CD4-positive, alpha-beta T cell treated with Interleukin-1 beta for 1 hour (primary cell): ENCODE measurements at regions not wholly inside any gene's neighbourhood (a gene's known extent, or its start where the extent isn't known, plus 50 kb on each side); places are given as distances from the start of the nearest gene placed in this dataset.
"Not testable (repeated sequence)": the region's sequence is repeated elsewhere in the genome, so short reads cannot be mapped to it uniquely, and the experiment has no call there.

Experiments used
- DNase-seq, 2 donors: peaks; one replicate each; pipeline ENCODE4 v3.0.0-alpha.2; 2020 to 2022

DNA sequence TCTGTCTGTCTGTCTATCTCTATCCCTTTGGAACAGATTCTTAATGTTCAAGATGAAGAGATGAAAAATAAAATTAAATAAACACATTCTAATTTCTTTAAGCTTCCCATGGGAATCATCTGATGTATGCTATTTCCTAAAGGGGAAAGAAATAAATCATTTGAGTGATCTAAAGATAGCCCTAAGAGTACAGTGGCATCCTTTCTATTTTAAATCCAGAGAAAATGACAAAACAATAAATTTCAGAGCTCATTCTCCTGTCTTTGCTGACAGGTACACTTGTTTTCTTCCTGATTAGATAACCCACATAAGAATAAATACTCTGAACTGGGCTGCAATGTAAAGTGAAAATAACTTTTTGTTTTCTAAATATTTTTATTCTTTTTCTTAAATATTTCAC, 550.4 kb downstream of the JRKL start:
- no peak for DNase-seq

DNA sequence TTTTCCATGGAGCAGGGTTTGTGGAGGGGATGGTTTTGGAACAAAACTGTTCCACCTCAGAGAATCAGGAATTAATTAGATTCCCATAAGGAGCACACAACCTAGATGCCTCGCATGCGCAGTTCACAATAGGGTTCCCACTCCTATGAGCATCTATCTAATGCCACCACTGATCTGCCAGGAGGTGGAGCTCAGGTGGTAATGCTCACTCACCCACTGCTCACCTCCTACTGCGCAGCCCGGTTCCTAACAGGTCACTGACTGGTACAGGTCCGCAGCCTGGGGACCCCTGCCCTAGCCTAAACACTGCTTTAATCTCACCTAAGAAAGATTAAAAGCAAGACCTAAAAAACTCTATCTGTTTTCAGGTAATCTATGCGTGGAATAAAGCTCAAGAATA, 553.0 kb downstream of the JRKL start:
- DNase-seq: no peak

DNA sequence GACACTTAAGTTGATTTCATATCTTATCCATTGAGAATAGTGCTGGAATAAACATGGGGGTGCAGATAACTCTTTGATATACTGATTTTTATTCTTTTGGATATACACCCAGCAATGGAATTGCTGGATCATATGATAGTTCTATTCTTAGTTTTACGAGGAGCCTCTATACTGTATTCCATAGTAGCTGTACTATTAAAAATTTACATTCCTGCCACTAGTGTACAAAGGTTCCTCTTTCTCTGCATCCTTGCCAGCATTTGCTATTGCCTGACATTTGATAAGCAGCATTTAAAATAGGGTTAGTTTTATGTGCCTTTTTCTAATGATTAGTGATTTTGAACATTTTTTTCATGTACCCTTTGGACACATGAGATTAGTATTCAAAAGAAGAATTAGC, 554.2 kb downstream of the JRKL start:
- DNase-seq: no peak

DNA sequence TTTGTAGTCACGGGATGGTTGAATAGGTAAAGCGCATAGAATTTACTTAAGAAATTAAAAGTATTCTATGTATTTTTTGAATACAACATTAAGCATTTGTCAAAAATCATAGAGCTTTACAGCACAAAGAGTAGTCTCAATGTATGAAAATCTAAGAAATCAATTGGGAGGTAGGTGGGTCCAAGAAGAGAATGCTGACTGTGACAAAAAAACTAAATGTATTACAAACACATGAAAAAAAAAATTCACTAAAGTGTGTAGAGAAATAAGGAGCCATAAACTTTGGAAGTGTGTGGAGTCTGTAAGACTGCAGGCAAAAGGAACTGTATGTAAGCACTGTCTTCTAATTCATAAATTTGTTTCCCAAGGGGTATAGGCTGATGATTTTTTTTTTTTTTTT, 558.3 kb downstream of the JRKL start:
- no peak for DNase-seq

DNA sequence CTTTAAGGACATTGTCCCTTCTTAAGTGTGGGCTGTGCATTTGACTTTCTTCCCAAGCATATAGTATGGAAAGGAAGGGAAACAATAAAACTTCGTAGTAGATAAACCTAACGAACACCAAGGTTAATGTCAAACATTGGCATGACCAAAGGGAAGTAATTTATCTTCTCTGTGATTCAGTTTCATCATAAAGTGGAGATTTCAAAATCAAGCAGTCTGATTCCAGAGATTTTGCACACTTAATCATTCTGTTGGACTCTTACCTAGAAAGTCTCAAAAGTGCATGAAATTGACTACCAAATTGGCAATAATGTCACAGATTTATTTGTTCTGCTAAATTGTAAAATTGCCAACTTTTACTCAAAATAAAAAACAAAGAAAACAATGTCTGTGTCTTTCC, 559.7 kb downstream of the JRKL start:
- DNase-seq: no peak

DNA sequence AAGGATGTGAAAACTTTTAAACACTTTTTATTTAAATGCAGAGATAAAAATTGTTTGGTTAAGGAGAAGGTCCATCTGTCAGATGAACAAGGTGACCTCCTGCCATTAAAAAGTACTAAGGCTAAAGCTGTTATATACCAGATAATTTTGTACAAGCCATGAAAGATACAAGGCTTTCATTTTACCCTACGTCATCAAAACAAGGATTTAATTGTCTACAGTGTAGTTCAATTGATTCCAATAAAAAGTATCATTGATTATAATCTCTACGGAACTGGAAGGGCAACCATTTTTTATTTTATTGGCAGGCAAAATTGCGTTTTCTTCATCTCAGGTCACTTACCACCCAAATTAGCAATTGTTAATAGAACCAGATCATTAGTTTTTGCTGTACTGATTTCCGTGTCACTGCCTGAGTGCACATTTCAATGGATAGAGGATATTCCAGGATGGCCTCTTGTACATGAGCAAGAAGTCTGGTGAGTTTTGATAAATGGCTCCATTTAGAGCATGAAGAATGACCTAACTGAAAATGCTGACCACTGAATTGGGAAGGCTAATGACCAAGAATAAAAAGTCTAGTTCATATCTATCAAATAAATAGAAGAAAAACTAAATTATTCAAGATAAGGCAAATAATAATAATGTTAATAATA, 564.9 kb downstream of the JRKL start:
- no peak for DNase-seq

DNA sequence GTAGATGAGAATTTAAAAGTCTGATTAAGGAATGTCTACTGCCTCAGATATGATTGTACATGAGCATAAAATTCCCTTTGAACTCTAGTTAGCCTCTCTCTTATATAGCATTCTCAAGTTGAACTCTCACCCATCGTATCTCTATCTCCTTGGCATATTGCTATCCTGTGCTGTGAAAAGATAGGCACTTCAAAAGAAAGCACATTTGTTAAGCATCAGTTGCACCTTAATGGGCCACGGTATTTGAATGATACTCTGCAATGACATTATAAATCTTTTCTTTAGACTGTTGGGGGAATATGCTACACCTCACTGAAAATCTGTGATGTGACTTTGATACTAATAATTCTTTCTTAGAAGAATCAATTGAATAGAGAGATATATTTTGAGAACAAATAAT, 570.7 kb downstream of the JRKL start:
- no peak for DNase-seq

DNA sequence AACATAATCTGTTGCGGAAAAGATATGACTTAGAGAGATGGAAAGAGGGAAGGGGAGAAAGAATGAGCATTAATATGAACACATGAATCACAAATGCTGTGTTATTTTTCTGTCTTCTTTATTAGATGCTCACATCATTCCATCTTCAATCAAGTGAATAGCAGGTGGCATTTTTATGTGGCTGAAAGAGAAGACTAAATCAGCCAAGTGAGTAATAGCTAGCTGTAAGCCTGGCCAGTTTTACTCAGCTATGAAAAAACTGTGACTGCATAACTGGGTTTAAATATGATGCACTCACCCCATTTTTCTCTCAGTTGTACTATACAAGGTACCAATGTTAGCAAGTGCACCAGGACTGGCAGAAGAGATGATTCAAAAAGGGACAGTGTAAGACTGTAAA, 571.1 kb downstream of the JRKL start:
- DNase-seq: no peak

DNA sequence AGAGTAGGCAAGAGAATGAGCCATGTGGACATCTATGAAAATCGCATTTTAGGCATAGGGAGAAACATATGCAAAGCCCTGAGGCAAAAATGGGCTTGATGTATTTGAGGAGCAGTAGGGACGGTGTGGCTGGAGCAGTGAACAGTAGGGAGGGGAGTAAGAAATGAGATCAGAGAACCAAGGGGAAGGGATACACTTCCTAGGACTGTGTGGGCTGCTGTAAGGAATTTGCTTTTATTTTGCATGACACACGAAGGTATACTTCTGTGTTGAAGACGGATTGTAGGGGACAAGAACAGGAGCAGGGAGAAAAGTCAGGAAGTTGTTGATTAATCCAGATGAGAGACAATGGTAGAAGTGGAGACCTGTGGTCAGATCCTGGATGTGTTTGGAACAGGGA, 572.1 kb downstream of the JRKL start:
- no peak for DNase-seq

DNA sequence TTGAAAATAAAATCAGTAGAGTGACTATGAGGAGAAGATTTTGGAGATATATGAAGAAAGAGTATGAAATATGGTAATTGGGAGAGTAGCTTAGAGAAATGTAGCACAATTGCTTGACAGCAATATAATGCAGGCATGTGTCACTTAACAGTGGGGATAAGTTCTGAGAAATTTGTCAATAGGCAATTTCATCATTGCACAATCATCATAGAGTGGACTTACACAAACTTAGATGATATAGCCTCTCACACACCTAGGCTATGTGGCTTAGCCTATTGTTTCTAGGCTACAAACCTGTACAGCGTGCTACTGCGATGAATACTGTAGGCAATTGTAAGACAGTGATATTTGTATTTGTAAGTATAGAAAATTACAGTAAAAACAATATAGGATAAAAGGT, 573.6 kb downstream of the JRKL start:
- DNase-seq: no peak

DNA sequence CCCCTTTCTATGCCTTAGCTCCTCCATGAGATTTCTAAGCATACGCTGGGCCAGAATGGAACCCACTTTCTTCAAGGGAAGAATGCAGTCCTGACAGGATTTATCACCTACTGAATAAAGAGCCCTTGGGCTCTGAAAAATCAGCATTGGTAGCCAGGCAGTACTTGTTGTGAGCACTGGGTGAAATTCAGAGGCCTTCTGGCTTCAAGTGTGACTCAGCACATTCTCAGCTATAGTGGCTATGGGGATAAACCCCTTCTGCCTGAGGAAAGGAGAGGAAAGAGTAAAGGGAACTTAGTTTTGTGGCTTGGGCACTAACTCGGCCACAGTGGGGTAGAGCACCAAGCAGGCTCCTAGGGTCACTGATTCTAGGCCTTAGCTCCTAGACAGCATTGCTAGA, 574.8 kb downstream of the JRKL start:
- no peak for DNase-seq

DNA sequence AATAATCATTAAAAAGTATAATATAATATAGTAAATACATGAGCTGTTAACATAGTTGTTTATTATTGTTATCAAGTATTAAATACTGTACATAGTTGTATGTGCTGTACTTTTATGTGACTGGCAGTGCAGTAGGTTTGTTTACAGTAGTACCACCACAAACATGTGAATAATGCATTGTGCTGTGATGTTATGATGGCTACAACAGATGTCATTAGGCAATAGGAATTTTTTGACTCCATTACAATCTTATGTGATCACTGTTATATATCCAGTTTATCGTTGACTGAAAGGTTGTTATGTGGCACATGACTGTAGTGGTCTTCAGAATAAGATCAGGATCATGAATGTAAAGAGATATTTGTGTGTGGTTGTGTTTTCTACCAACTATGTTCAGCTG, 577.8 kb downstream of the JRKL start:
- no peak for DNase-seq

DNA sequence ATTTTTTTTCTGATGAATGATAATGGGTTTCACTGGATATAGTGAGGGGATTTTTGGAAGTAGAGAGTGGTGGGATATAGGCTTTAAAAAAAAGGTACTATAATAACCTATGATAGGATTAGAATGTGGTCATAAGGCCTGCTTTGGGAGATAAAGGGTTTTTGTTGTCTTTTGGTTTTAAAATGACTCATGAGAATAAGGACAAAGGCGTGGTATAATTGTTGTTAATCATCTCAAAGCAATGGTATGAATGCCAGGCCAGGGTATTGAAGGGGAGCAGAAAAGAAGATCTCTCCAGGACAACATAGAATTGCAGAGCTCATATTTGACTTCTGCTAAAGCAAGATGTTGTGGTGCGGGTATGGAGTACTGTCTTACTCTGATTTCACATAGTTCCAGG, 579.4 kb downstream of the JRKL start:
- no peak for DNase-seq

DNA sequence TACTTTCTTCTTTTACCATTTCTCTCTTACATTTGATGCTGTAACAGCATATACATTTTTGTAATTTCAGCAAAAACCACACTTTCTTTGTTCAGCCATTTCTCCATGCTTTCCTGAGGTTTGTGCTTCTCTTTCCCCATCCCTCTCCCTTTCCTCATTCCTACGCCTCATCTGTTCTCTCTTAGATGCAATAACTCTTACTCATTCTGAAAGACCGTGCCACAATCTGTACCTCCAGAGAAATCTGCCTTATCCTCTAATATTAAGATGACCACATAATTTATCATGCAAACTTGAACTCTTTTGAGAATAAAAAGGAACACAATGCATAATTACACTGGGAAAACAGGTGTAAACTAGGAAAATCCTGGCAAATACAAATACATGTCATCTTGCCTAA, 588.9 kb downstream of the JRKL start:
- no peak for DNase-seq

DNA sequence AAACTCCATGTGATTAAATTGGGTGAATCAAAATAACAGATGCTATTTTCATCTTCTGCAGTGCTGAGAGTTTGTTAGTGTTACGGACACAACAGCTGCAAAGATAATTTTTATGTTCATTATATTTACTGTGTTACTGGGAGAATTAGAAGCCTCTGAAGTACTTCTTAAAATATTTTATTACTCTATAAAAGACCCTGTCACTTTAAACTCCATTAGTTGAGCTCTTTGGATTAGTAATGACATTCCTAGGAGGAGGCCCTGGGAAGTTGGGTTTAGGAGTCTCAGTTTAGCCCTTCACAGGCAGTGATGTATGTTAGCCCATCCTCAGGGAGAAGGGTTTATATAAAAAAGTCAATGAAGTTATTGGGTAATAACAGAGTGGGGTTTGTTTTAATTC, 596.7 kb downstream of the JRKL start:
- no peak for DNase-seq

DNA sequence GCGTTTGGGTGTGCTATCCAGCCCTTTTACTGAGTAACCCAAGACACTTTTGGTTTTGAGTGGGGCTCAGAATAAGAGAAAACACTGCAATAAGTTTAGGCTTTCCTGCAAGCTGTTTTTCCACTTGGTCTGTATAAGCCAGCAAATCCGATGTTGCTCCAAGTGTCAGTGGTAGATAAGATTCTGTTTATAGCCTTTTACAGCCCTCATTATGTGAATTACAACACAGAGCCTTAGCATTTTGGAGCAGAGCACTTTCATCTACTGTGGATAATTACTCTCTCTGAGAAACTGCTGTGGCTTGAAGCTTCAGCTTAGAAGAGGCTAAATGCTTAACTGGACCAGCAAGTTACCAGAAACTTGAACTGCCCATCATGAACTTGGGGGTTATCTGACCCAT, 601.1 kb downstream of the JRKL start:
- DNase-seq: no peak

DNA sequence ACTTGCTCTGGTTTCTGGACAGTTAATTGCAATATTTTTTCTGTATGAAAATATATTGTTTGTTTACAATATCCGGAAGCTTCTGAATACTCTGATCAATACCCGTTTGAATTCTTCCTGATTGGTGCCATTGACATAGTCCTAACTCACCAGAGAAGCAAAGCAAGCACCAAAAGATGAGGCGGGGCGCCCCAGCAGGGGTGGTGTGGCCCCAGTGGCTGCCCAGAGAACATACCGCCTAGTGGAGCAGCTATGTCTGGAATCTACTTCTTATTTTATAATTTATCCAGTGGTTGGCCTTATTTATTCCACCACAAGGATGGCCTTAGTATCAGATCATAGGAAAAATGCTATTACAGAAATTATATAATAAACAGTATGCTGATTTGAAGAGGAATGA, 610.7 kb downstream of the JRKL start:
- DNase-seq: no peak

DNA sequence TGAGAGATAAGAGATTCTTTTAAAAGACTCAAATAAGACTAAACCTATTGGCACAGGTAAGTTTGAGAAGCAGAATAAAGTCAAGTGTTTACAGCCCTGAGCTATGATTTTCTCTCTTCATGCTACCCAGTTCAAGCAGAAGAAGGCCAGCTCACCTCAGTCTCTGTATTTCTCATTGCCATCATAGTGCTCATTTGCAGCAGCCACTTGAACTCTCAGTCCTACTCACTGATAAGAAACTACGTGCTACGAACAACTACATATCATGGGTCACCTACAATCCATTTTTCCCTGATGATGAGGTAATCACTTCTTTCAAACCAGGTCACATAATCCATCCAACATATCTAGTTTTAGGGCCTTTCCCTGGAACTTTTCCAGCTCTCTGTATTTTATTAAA, 617.5 kb downstream of the JRKL start:
- DNase-seq: no peak

DNA sequence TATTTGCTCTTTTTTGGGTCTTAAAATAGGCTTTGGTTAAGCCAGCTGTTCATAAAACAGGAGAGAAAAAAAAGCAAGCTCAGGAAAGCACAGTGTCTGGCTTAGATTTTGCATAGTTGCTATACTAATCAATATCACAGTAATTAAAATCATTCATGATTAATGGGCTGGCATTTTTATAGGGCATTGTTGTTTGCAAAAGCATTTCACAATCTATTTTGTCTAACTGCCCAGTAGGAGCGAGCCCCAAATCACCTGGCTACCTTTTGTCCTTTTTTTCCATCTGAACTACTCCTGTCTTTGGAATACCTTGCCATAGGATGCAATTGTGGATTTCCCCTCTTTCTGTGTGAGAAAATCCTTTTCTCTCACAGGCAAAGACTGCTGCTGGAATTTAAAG, 619.8 kb downstream of the JRKL start:
- no peak for DNase-seq

DNA sequence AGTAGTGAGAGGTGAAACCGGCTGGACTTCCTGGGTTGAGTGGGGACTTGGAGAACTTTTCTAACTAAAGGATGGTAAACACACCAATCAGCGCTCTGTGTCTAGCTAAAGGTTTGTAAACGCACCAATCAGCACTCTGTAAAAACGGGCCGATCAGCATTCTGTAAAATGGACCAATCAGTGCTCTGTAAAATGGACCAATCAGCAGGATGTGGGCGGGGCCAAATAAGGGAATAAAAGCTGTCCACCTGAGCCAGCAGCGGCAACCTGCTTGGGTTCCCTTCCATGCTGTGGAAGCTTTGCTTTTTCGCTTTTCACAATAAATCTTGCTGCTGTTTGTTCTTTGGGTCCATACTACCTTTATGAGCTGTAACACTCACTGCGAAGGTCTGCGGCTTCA, 621.2 kb downstream of the JRKL start:
- DNase-seq: not testable (repeated sequence)

DNA sequence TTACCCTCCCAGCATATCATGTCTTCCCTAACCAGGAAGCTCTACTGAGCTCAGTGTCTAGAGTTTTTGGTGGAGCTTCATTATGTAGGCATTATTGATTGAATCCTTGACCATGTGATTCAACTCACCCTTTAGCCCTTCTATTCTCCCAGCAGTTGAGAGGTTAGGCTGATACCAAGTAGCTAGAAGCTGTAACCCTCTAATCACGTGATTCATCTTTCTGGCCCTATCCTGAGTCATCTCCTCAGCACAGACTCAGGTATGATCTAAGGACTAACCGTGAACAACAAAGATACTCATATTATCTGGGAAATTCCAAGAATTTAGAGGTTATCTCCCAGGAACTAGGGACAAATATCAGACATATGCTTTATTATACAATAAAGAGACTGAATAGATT, 625.5 kb downstream of the JRKL start:
- no peak for DNase-seq

DNA sequence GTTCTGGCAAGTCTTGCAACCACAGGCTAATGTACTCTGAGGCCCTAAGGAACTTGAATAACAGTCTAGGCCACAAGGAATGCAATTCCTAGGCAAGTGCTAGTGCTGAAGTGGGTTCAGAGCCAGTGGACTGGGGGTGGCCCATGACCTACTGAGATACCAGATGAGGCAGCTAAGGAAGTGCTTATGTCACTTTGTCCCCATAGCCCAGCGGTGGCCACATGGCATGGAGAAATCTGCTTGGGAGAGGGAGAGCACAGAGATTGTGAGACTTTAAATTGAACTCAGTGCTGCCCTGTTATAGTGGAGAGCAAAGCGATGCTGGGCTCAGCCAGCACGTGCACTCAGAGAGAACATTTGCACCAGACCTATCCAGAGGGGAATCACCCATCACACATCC, 629.5 kb downstream of the JRKL start:
- no peak for DNase-seq

DNA sequence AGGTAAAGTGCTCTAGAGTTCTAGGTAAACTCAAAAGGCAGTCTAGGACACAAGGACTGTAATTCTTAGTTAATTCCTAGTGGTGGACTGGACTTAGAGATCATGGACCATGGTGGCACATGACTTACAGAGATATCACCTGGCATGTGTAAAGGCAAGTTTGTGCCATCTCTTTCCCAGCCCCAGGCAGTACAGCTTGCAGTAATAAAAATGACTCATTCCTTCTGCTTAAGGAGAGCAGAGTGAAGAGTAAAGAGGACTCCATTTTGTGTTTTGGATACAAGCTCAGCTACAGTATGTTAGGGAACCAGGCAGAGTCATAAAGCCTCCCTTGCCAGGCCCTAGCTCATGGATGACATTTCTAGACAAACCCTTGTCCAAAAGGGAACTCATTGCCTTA, 629.9 kb downstream of the JRKL start:
- DNase-seq: no peak

DNA sequence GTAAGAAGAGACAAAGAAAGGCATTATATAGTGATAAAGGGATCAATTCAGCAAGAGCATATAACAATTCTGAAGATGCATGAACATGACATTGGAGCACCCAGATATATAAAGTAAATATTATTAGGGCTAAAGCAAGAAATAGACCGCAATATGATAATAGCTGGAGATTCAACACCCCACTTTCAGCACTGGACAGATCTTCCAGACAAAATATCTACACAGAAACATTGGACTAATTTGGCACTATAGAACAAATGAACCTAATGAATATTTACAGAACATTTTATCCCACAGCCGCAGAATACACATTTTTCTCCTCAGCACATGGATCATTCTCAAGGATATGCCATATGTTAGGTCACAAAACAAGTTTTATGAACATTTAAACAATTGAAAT, 633.1 kb downstream of the JRKL start:
- no peak for DNase-seq

DNA sequence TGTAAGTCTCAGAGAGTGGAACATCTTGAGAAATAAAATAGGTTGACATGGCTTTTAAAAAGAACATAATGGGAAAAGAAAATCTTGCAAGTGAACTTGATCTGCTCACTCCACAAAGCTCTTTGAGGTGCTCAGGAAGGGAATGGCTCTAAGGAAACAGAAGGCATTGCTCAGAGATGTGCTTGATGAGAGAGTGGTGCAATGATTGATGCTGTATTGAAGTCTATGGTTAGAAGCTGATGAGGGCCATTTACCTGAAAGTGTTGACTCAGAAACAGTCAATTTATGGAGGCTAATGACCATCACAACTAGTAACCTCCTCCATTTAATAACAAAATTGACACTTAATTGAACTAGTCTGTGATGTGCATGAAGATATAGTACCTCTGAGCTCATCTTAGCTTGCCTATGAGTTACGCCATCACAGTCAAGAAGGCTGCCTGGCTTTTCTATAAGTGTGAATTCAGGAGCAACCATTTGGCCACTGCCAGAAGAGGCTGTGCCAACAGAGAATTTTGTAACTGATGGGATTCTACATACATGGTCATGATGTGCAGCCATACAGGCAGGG, 639.1 kb downstream of the JRKL start:
- DNase-seq: no peak

DNA sequence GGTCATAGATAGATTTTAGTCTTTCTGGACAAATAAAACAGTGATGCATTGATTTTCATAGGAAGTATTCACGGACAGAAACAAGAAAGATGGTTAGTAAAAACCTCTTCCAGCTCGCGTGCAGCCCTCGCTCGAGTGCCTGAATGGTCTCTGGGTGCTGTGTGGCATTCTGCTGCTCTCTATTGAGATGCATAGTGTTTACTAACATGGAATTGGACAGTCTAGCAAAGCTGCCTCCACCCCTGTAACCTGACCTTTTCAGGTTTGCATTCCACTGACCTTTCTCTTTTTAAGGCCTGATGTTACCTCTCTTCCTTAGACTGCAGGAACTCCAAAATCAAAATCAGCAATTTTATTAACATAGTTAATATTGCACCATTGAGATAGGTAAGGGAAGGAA, 643.4 kb downstream of the JRKL start:
- no peak for DNase-seq
